ENCODE measurements at regions not wholly inside any gene's neighbourhood (a gene's known extent, or its start where the extent isn't known, plus 50 kb on each side); places are given as distances from the start of the nearest gene placed in this dataset.

- no peak for DNase-seq
- intact Hi-C loops (cut with DNase I) = no loop called here
Observed at GRCh38 chr10:21165489-21165888, 268.4 kb upstream of the NEBL start.

GRCh38 chr10:21164687-21165086, 267.6 kb upstream of the NEBL start:
- intact Hi-C loops (cut with DNase I) = no loop called here
- no peak for DNase-seq

- intact Hi-C loops (cut with DNase I) = no loop called here
Observed at GRCh38 chr10:21162948-21163347, 265.8 kb upstream of the NEBL start.

GRCh38 chr10:21161647-21162046, 264.5 kb upstream of the NEBL start:
- intact Hi-C loops (cut with DNase I) = no loop called here
- DNase-seq = no peak

More at GRCh38 chr10:21162948-21163347, 265.8 kb upstream of the NEBL start:
- DNase-seq = no peak

GRCh38 chr10:21161090-21161625, 264.0 kb upstream of the NEBL start:
- intact Hi-C loops (cut with DNase I) = no loop called here
- no peak for DNase-seq

- intact Hi-C loops (cut with DNase I) = no loop called here
- DNase-seq = no peak
Observed at GRCh38 chr10:21160116-21160515, 263.0 kb upstream of the NEBL start.

- no peak for DNase-seq
- intact Hi-C loops (cut with DNase I) = no loop called here
Observed at GRCh38 chr10:21159669-21160068, 262.6 kb upstream of the NEBL start.

- intact Hi-C loops (cut with DNase I) = no loop called here
- no peak for DNase-seq
Observed at GRCh38 chr10:21158301-21158700, 261.2 kb upstream of the NEBL start.

- intact Hi-C loops (cut with DNase I) = no loop called here
- no peak for DNase-seq
Observed at GRCh38 chr10:21157664-21158063, 260.6 kb upstream of the NEBL start.

GRCh38 chr10:21150166-21150565, 253.1 kb upstream of the NEBL start:
- DNase-seq = no peak
- intact Hi-C loops (cut with DNase I) = no loop called here

- DNase-seq = no peak
- intact Hi-C loops (cut with DNase I) = no loop called here
Observed at GRCh38 chr10:21146436-21146789, 249.3 kb upstream of the NEBL start.

GRCh38 chr10:21145751-21146435, 248.8 kb upstream of the NEBL start:
- intact Hi-C loops (cut with DNase I) = no loop called here
- DNase-seq = peak in 8 of 10 donors; percentile 11 to 88 (median 46)

- DNase-seq = no peak
- intact Hi-C loops (cut with DNase I) = no loop called here
Observed at GRCh38 chr10:21144047-21144446, 246.9 kb upstream of the NEBL start.

GRCh38 chr10:21141946-21142492, 244.9 kb upstream of the NEBL start:
- intact Hi-C loops (cut with DNase I) = no loop called here
- DNase-seq = no peak

GRCh38 chr10:21138769-21139340, 241.7 kb upstream of the NEBL start:
- intact Hi-C loops (cut with DNase I) = no loop called here
- DNase-seq = no peak

- intact Hi-C loops (cut with DNase I) = no loop called here
- peak in 1 of 10 donors; percentile 49 for DNase-seq
Observed at GRCh38 chr10:21135023-21135931, 238.2 kb upstream of the NEBL start.

GRCh38 chr10:21134645-21135022, 237.5 kb upstream of the NEBL start:
- intact Hi-C loops (cut with DNase I) = no loop called here
- DNase-seq = no peak

- intact Hi-C loops (cut with DNase I) = no loop called here
- no peak for DNase-seq
Observed at GRCh38 chr10:21130683-21131442, 233.8 kb upstream of the NEBL start.

- intact Hi-C loops (cut with DNase I) = no loop called here
- DNase-seq = no peak
Observed at GRCh38 chr10:21130108-21130507, 233.0 kb upstream of the NEBL start.

- peak in 2 of 10 donors; percentile 42 to 77 for DNase-seq
- intact Hi-C loops (cut with DNase I) = no loop called here
Observed at GRCh38 chr10:21125471-21126228, 228.5 kb upstream of the NEBL start.

Data from posterior cingulate gyrus (tissue), 11 donors.